Activated naive CD4-positive, alpha-beta T cell treated with anti-CD3 and anti-CD28 coated beads for 36 hours (primary cell): ENCODE measurements at regions not wholly inside any gene's neighbourhood (a gene's known extent, or its start where the extent isn't known, plus 50 kb on each side); places are given as distances from the start of the nearest gene placed in this dataset.
"Not testable (repeated sequence)": the region's sequence is repeated elsewhere in the genome, so short reads cannot be mapped to it uniquely, and the experiment has no call there.

ENCODE experiments used
- CTCF ChIA-PET: fragments of 350-600 bp; sonication (Branson Sonifier 250); formaldehyde crosslinking; loops from one replicate; lab custom pipeline; 2021; ENCODE audit warnings: antibody characterized with exemption; lab: Charles Lee
- DNase-seq: peaks from one replicate; pipeline ENCODE4 v3.0.0-alpha.2; 2020
- H3K27ac Mint-ChIP-seq: one replicate; pipeline ENCODE4 v1.8.0; 2021; ENCODE audit warnings: mild to moderate bottlenecking, mixed read lengths
- H3K27me3 Mint-ChIP-seq: one replicate; pipeline ENCODE4 v1.8.0; 2021; ENCODE audit warnings: low read depth, mixed read lengths
- H3K36me3 Mint-ChIP-seq: one replicate; pipeline ENCODE4 v1.8.0; 2021; ENCODE audit warnings: low read depth, mixed read lengths
- H3K4me1 Mint-ChIP-seq: one replicate; pipeline ENCODE4 v1.8.0; 2021; ENCODE audit warnings: low read depth, mixed read lengths
- H3K4me3 Mint-ChIP-seq: one replicate; pipeline ENCODE4 v1.8.0; 2021; ENCODE audit warnings: mild to moderate bottlenecking, moderate library complexity, mixed read lengths
- H3K9me3 Mint-ChIP-seq: one replicate; pipeline ENCODE4 v1.8.0; 2021; ENCODE audit warnings: mixed read lengths
- intact Hi-C: fragments of 100-400 bp; cut with micrococcal nuclease; formaldehyde crosslinking; loops from one replicate; pipeline ENCODE4 v1.15.1; 2023

DNA sequence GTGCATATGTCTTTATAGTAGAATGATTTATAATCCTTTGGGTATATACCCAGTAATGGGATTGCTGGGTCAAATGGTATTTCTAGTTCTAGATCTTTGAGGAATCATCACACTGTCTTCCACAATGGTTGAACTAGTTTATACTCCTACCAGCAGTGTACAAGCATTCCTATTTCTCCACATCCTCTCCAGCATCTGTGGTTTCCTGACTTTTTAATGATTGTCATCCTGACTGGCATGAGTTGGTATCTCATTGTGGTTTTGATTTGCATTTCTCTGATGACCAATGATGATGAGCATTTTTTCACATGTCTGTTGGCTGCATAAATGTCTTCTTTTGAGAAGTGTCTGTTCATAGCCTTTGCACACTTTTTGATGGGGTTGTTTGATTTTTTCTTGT lies 152.8 kb downstream of the INHBA start:
- intact Hi-C loops, H3K4me3 Mint-ChIP-seq, H3K27me3 Mint-ChIP-seq, H3K36me3 Mint-ChIP-seq, CTCF ChIA-PET, H3K9me3 Mint-ChIP-seq, H3K27ac Mint-ChIP-seq, H3K4me1 Mint-ChIP-seq, DNase-seq: not testable (repeated sequence)

DNA sequence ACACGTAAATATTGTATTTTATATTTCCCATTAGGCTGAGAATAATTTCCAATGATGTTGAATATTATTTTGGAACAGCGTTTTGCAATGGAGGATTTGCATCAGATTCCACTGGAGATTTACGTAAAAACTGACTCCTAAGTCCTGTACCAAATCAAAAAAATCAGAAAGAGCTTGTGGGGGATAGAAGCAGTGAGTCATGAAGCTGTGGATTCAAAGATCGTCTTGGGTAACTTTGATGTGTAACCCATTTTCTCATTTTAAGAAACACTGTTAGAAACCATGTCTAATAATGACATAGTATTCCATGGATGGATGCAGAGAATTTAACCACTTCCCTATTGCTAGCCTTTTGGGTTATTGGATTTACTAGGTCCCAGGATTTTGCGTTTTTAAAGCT lies 158.6 kb downstream of the INHBA start:
- no peak for DNase-seq
- Mint-ChIP-seq H3K4me3 (no peak overlapping the region), H3K4me1 (no peaks in the 10 kb centered on the region), H3K36me3 (no peaks in the 10 kb centered on the region), H3K27me3 (no peaks in the 10 kb centered on the region), H3K27ac (no peak overlapping the region), H3K9me3 (no peaks in the 10 kb centered on the region)
- CTCF ChIA-PET: no interaction called here
- intact Hi-C loops: no loop called here

DNA sequence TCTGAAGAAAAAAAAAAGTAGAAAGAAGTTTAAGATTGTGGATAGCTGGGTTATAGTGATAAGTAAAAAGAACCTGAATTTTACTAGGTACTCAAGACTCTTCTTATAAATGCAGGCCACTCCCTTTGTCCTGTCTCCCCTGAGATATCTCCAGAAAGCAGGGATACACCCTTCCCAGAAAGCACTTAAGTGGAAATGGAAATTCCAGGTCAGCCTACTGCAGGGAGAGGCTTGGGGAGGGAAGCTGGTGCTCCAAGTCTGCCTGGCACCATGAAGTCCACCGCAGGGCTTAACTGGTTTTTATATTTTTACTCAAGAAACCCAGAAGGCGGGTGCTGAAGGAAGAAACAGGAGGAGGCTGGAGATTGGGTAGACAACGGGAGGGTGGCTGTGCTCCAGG lies 162.3 kb downstream of the INHBA start:
- Mint-ChIP-seq H3K4me3 (no peak overlapping the region), H3K27me3 (no peaks in the 10 kb centered on the region), H3K4me1 (no peaks in the 10 kb centered on the region), H3K9me3 (peaks cover 1% of the 10 kb centered on the region), H3K27ac (no peak overlapping the region), H3K36me3 (no peaks in the 10 kb centered on the region)
- DNase-seq: no peak
- CTCF ChIA-PET: no interaction called here
- intact Hi-C loops: no loop called here

GRCh38 chr7:41538810-41539724 lies 163.8 kb downstream of the INHBA start:
- peaks cover 1% of the 10 kb centered on the region for H3K9me3 Mint-ChIP-seq
- no peaks in the 10 kb centered on the region for H3K36me3 Mint-ChIP-seq
- H3K4me3 Mint-ChIP-seq: no peak overlapping the region
- DNase-seq: no peak
- CTCF ChIA-PET: no interaction called here
- H3K27me3 Mint-ChIP-seq: no peaks in the 10 kb centered on the region
- no peaks in the 10 kb centered on the region for H3K4me1 Mint-ChIP-seq
- intact Hi-C loops: no loop called here
- no peak overlapping the region for H3K27ac Mint-ChIP-seq

GRCh38 chr7:41536873-41537665 lies 165.8 kb downstream of the INHBA start:
- CTCF ChIA-PET: no interaction called here
- Mint-ChIP-seq H3K27ac (no peak overlapping the region), H3K4me3 (no peak overlapping the region), H3K36me3 (no peaks in the 10 kb centered on the region), H3K27me3 (no peaks in the 10 kb centered on the region), H3K9me3 (peaks cover 1% of the 10 kb centered on the region), H3K4me1 (no peaks in the 10 kb centered on the region)
- intact Hi-C loops: no loop called here
- DNase-seq: no peak

GRCh38 chr7:41536122-41536872 lies 166.6 kb downstream of the INHBA start:
- intact Hi-C loops: no loop called here
- CTCF ChIA-PET: no interaction called here
- Mint-ChIP-seq H3K4me1 (no peaks in the 10 kb centered on the region), H3K36me3 (no peaks in the 10 kb centered on the region), H3K27me3 (no peaks in the 10 kb centered on the region), H3K27ac (no peak overlapping the region), H3K4me3 (no peak overlapping the region), H3K9me3 (peaks cover 1% of the 10 kb centered on the region)
- no peak for DNase-seq

DNA sequence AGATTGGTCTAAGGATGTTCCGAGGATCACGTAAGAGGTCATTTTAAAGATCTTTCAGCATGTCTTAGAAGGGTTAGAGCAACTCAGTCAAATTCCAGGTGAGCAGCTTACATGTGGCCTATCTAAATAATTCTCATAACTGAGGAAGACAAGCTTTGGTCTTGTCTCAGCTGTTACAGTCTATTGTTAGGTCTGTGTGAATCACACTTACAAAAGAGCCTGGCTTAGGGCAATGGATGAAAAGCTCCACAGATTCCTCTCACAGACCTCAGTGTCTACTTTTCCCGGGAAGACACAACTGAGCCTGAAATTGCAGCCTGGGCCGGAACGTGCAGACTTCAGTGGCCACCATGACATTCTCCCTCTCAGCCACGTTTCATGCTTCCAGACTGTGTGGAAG lies 173.1 kb downstream of the INHBA start:
- no peaks in the 10 kb centered on the region for H3K4me1 Mint-ChIP-seq
- intact Hi-C loops: no loop called here
- CTCF ChIA-PET: no interaction called here
- no peaks in the 10 kb centered on the region for H3K27me3 Mint-ChIP-seq
- no peak for DNase-seq
- no peaks in the 10 kb centered on the region for H3K36me3 Mint-ChIP-seq
- no peaks in the 10 kb centered on the region for H3K9me3 Mint-ChIP-seq
- no peak overlapping the region for H3K27ac Mint-ChIP-seq
- H3K4me3 Mint-ChIP-seq: no peak overlapping the region

DNA sequence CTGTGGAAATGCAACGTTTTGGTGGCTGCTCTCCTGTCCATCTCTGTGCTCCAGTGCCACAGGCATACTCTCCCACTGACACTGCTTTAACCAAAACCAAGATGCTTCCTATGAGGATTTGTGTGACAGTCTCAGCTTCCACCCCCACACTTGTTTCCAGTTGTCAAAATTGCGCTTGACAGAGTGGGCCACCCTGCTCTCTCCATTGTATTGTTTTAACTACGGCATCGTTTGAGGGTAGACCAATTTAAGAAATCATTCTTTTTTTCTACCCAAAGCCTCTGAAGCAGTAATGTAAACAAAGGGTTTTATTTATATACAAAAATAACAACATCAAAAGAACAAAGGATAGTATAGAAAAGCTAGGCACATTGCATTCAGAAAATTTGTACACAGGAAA lies 178.0 kb downstream of the INHBA start:
- H3K36me3 Mint-ChIP-seq: peaks cover 1% of the 10 kb centered on the region
- H3K4me1 Mint-ChIP-seq: no peaks in the 10 kb centered on the region
- no peaks in the 10 kb centered on the region for H3K27me3 Mint-ChIP-seq
- H3K27ac Mint-ChIP-seq: no peak overlapping the region
- peaks cover 11% of the 10 kb centered on the region for H3K9me3 Mint-ChIP-seq
- CTCF ChIA-PET: no interaction called here
- no peak overlapping the region for H3K4me3 Mint-ChIP-seq
- DNase-seq: no peak
- intact Hi-C loops: no loop called here

DNA sequence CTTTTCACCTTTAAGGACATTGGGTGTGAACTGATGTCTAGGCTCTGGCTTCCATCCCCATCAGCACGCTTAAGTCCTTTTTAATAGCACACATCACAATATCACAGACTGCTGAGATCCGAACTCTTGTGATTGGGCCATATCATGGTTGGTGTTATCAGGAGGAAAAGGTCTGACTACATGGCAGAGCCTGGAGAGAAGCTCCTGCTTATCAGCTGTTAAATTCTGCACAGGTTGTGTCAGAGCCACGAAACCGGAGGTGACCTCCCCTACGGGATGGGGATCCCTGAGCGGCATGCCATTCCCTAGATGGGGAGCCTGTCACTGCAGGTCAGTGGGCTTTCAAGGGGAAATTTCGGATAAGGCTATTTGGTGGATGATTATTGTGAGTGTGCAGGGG lies 182.4 kb downstream of the INHBA start:
- intact Hi-C loops: no loop called here
- H3K4me1 Mint-ChIP-seq: no peaks in the 10 kb centered on the region
- DNase-seq: no peak
- H3K27ac Mint-ChIP-seq: no peak overlapping the region
- H3K27me3 Mint-ChIP-seq: no peaks in the 10 kb centered on the region
- CTCF ChIA-PET: no interaction called here
- peaks cover 1% of the 10 kb centered on the region for H3K36me3 Mint-ChIP-seq
- no peak overlapping the region for H3K4me3 Mint-ChIP-seq
- peaks cover 21% of the 10 kb centered on the region for H3K9me3 Mint-ChIP-seq

GRCh38 chr7:41517771-41518170 lies 185.1 kb downstream of the INHBA start:
- H3K36me3 Mint-ChIP-seq: no peaks in the 10 kb centered on the region
- intact Hi-C loops: no loop called here
- CTCF ChIA-PET: no interaction called here

DNA sequence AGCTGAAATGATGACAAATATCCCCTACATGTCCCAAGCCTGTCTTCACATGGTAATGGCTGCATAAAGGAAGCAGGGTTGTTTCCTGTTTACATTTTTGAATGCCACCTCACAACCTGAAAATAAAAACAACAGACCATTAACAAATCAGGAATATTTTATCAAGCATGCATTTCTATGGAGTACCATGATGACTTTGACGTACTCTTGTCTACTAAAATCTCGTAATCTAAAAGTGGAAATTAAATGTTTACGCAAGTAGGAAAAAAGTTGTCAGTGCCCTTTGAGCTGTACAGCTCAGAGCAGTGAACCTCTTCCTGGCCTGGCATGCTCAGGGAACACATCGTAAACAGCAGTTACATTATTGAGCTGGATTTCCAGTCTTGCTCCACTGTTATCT lies 194.1 kb downstream of the INHBA start:
- Mint-ChIP-seq H3K27me3 (peaks cover 2% of the 10 kb centered on the region), H3K9me3 (no peaks in the 10 kb centered on the region), H3K36me3 (no peaks in the 10 kb centered on the region), H3K4me1 (no peaks in the 10 kb centered on the region), H3K27ac (no peak overlapping the region), H3K4me3 (no peak overlapping the region)
- CTCF ChIA-PET: no interaction called here
- intact Hi-C loops: no loop called here
- DNase-seq: no peak

More at GRCh38 chr7:41517771-41518170, 185.1 kb downstream of the INHBA start:
- Mint-ChIP-seq H3K4me1 (no peaks in the 10 kb centered on the region), H3K27ac (no peak overlapping the region), H3K9me3 (peaks cover 11% of the 10 kb centered on the region), H3K4me3 (no peak overlapping the region), H3K27me3 (no peaks in the 10 kb centered on the region)
- no peak for DNase-seq

DNA sequence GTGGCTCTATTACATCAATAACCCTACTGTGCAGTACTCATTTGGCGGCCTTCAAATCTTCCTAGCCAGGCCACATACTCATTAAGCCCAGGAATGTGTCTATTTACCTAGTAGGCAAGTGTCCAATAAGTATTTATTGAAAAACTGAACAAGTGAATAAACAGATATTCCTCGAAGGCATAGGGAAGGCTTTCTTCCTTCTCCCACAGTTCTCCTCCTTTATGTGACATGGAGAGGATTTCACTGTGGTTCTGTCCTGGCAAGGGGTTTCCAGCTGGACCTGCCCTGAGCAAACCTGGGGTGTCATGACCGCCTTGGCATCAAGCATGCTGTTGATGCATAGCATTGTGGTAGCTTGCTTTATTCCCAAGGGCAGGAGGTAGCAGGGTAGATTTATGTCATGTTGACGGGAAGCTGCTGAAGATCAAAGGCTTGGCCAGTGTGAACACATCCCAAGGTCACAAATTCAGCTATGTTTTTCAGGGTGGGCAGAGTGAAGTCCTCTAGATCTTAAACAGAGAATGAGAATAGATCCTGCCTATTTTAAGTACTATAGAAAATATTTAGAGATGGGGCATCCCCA lies 195.1 kb downstream of the INHBA start:
- intact Hi-C loops: no loop called here
- CTCF ChIA-PET: no interaction called here
- H3K27ac Mint-ChIP-seq: no peak overlapping the region
- H3K4me1 Mint-ChIP-seq: no peaks in the 10 kb centered on the region
- no peaks in the 10 kb centered on the region for H3K9me3 Mint-ChIP-seq
- H3K36me3 Mint-ChIP-seq: no peaks in the 10 kb centered on the region
- H3K4me3 Mint-ChIP-seq: no peak overlapping the region
- H3K27me3 Mint-ChIP-seq: peaks cover 2% of the 10 kb centered on the region
- no peak for DNase-seq
